CD4-positive, CD25-positive, alpha-beta regulatory T cell (primary cell): ENCODE measurements at regions not wholly inside any gene's neighbourhood (a gene's known extent, or its start where the extent isn't known, plus 50 kb on each side); places are given as distances from the start of the nearest gene placed in this dataset.

Experiments used
- ATAC-seq, 2 donors: fragments of 150-1000 bp; cut with Tn5 transposase; one replicate each; pipeline ENCODE4 v1.10.0; 2021; ENCODE audit warnings: low read depth in 2 of 2, moderate number of reproducible peaks in 2 of 2, moderate library complexity in 1 of 2
- DNase-seq, 3 donors: peaks; one replicate each; pipeline versions ENCODE4 v3.0.0 to v3.0.0-alpha.2; 2012 to 2022; ENCODE audit warnings: mixed read lengths in 1 of 3
- H3K27ac ChIP-seq: one replicate; pipeline ENCODE4 v1.7.0; 2013; ENCODE audit warnings: mild to moderate bottlenecking, low read length; ENCODE audit not compliant: insufficient read depth, poor library complexity, severe bottlenecking
- H3K27me3 ChIP-seq: one replicate; pipeline ENCODE4 v1.7.0; 2013; ENCODE audit warnings: low read length; ENCODE audit not compliant: control insufficient read depth, insufficient read depth
- H3K36me3 ChIP-seq: one replicate; pipeline ENCODE4 v1.7.0; 2013; ENCODE audit warnings: mild to moderate bottlenecking, low read length, moderate library complexity; ENCODE audit not compliant: control insufficient read depth, insufficient read depth
- H3K4me1 ChIP-seq: 2 replicates; pipeline ENCODE4 v1.7.0; 2013; ENCODE audit warnings: mild to moderate bottlenecking, low read length; ENCODE audit not compliant: insufficient read depth, control insufficient read depth, poor library complexity, severe bottlenecking
- H3K4me3 ChIP-seq: one replicate; pipeline ENCODE4 v1.7.0; 2013; ENCODE audit warnings: low read depth, mild to moderate bottlenecking, low read length, moderate library complexity
- H3K9me3 ChIP-seq, 2 experiments: 1 replicate in 1 of 2; 2 replicates in 1 of 2; pipeline ENCODE4 v1.7.0; 2013; ENCODE audit warnings: low read length in 2 of 2, mild to moderate bottlenecking in 1 of 2, moderate library complexity in 1 of 2; ENCODE audit not compliant: control insufficient read depth in 2 of 2
- H3K27ac Mint-ChIP-seq, 3 donors: one replicate each; pipeline ENCODE4 v1.8.0; 2020 to 2022; ENCODE audit warnings: mild to moderate bottlenecking in 3 of 3, mixed read lengths in 3 of 3, moderate library complexity in 2 of 3
- H3K27me3 Mint-ChIP-seq: one replicate; pipeline ENCODE4 v1.8.0; 2022; ENCODE audit warnings: mild to moderate bottlenecking, mixed read lengths
- H3K36me3 Mint-ChIP-seq: one replicate; pipeline ENCODE4 v1.8.0; 2020; ENCODE audit warnings: mixed read lengths
- H3K4me1 Mint-ChIP-seq, 4 donors: one replicate each; pipeline ENCODE4 v1.8.0; 2020 to 2022; ENCODE audit warnings: mixed read lengths in 4 of 4, mild to moderate bottlenecking in 1 of 4
- H3K4me3 Mint-ChIP-seq, 4 donors: one replicate each; pipeline ENCODE4 v1.8.0; 2020 to 2022; ENCODE audit warnings: mild to moderate bottlenecking in 4 of 4, mixed read lengths in 4 of 4, moderate library complexity in 3 of 4
- H3K9me3 Mint-ChIP-seq, 7 donors: one replicate each; pipeline ENCODE4 v1.8.0; 2020 to 2022; ENCODE audit warnings: mixed read lengths in 7 of 7, mild to moderate bottlenecking in 3 of 7, moderate library complexity in 2 of 7

- peaks cover 21 to 24% of the 10 kb centered on the region in 2 experiments for H3K9me3 ChIP-seq
- H3K4me1 ChIP-seq, result no peaks in the 10 kb centered on the region
- Mint-ChIP-seq H3K27ac (no peak overlapping the region), H3K4me3 (no peak overlapping the region), H3K9me3 (peaks cover 4 to 26% (median 14%) of the 10 kb centered on the region in 7 donors), H3K36me3 (no peaks in the 10 kb centered on the region), H3K27me3 (peaks cover 9% of the 10 kb centered on the region), H3K4me1 (no peaks in the 10 kb centered on the region)
- no peak for ATAC-seq
- H3K4me3 ChIP-seq, result no peak overlapping the region
- DNase-seq, result no peak
- no peaks in the 10 kb centered on the region for H3K36me3 ChIP-seq
- no peak overlapping the region for H3K27ac ChIP-seq
- no peaks in the 10 kb centered on the region for H3K27me3 ChIP-seq
These were observed 80.9 kb downstream of the BARX1 start for GRCh38 chr9:93874242-93874641.

- Mint-ChIP-seq H3K27ac (peak overlapping the region in 1 of 3 donors; percentile 7), H3K27me3 (peaks cover 4% of the 10 kb centered on the region), H3K9me3 (peaks cover 4 to 25% (median 17%) of the 10 kb centered on the region in 7 donors), H3K4me1 (no peaks in the 10 kb centered on the region), H3K36me3 (no peaks in the 10 kb centered on the region), H3K4me3 (no peak overlapping the region)
- no peaks in the 10 kb centered on the region for H3K27me3 ChIP-seq
- H3K9me3 ChIP-seq, result peaks cover 20 to 24% of the 10 kb centered on the region in 2 experiments
- ATAC-seq, result no peak
- no peaks in the 10 kb centered on the region for H3K36me3 ChIP-seq
- H3K27ac ChIP-seq, result no peak overlapping the region
- no peaks in the 10 kb centered on the region for H3K4me1 ChIP-seq
- DNase-seq, result no peak
- no peak overlapping the region for H3K4me3 ChIP-seq
These were observed 83.9 kb downstream of the BARX1 start for GRCh38 chr9:93871286-93871685.

GRCh38 chr9:93869863-93870262 lies 85.3 kb downstream of the BARX1 start:
- Mint-ChIP-seq H3K36me3 (no peaks in the 10 kb centered on the region), H3K4me1 (no peaks in the 10 kb centered on the region), H3K27ac (no peak overlapping the region), H3K9me3 (peaks cover 1 to 16% (median 15%) of the 10 kb centered on the region in 7 donors), H3K4me3 (no peak overlapping the region), H3K27me3 (peaks cover 4% of the 10 kb centered on the region)
- Histone ChIP-seq H3K27ac (no peak overlapping the region), H3K9me3 (peaks cover 9 to 16% of the 10 kb centered on the region in 2 experiments), H3K4me1 (no peaks in the 10 kb centered on the region), H3K4me3 (no peak overlapping the region), H3K27me3 (no peaks in the 10 kb centered on the region), H3K36me3 (no peaks in the 10 kb centered on the region)
- ATAC-seq, result no peak
- DNase-seq, result no peak

GRCh38 chr9:93869088-93869487 lies 86.1 kb downstream of the BARX1 start:
- Histone ChIP-seq H3K9me3 (peaks cover 2 to 8% of the 10 kb centered on the region in 2 experiments), H3K27me3 (no peaks in the 10 kb centered on the region), H3K36me3 (no peaks in the 10 kb centered on the region), H3K4me1 (no peaks in the 10 kb centered on the region), H3K27ac (no peak overlapping the region), H3K4me3 (no peak overlapping the region)
- peak overlapping the region in 1 of 3 donors; percentile 74 for H3K27ac Mint-ChIP-seq
- ATAC-seq, result no peak
- peaks cover 1 to 16% (median 11%) of the 10 kb centered on the region in 7 donors for H3K9me3 Mint-ChIP-seq
- peaks cover 10% of the 10 kb centered on the region for H3K27me3 Mint-ChIP-seq
- no peak overlapping the region for H3K4me3 Mint-ChIP-seq
- DNase-seq, result no peak
- H3K36me3 Mint-ChIP-seq, result no peaks in the 10 kb centered on the region
- H3K4me1 Mint-ChIP-seq, result no peaks in the 10 kb centered on the region

- H3K36me3 ChIP-seq, result no peaks in the 10 kb centered on the region
- H3K4me1 ChIP-seq, result no peaks in the 10 kb centered on the region
- H3K27ac ChIP-seq, result no peak overlapping the region
- H3K9me3 ChIP-seq, result no peaks in the 10 kb centered on the region
- Mint-ChIP-seq H3K36me3 (no peaks in the 10 kb centered on the region), H3K4me3 (no peak overlapping the region), H3K9me3 (peaks cover 0 to 6% (median 0%) of the 10 kb centered on the region in 7 donors), H3K4me1 (peaks cover 0 to under 1% (median 0%) of the 10 kb centered on the region in 4 donors), H3K27ac (no peak overlapping the region), H3K27me3 (peaks cover 11% of the 10 kb centered on the region)
- no peaks in the 10 kb centered on the region for H3K27me3 ChIP-seq
- no peak overlapping the region for H3K4me3 ChIP-seq
- no peak for ATAC-seq
- no peak for DNase-seq
These were observed 89.4 kb downstream of the BARX1 start for GRCh38 chr9:93865716-93866115.

- no peaks in the 10 kb centered on the region for H3K36me3 Mint-ChIP-seq
- Histone ChIP-seq H3K4me1 (no peaks in the 10 kb centered on the region), H3K27ac (no peak overlapping the region), H3K27me3 (no peaks in the 10 kb centered on the region), H3K36me3 (no peaks in the 10 kb centered on the region), H3K9me3 (no peaks in the 10 kb centered on the region), H3K4me3 (no peak overlapping the region)
- H3K27ac Mint-ChIP-seq, result no peak overlapping the region
- no peak for ATAC-seq
- H3K4me3 Mint-ChIP-seq, result no peak overlapping the region
- H3K9me3 Mint-ChIP-seq, result peaks cover 0 to 6% (median 0%) of the 10 kb centered on the region in 7 donors
- peaks cover 14% of the 10 kb centered on the region for H3K27me3 Mint-ChIP-seq
- H3K4me1 Mint-ChIP-seq, result peaks cover 0 to 4% (median 0%) of the 10 kb centered on the region in 4 donors
- DNase-seq, result no peak
These were observed 89.9 kb downstream of the BARX1 start for GRCh38 chr9:93865245-93865644.

DNA sequence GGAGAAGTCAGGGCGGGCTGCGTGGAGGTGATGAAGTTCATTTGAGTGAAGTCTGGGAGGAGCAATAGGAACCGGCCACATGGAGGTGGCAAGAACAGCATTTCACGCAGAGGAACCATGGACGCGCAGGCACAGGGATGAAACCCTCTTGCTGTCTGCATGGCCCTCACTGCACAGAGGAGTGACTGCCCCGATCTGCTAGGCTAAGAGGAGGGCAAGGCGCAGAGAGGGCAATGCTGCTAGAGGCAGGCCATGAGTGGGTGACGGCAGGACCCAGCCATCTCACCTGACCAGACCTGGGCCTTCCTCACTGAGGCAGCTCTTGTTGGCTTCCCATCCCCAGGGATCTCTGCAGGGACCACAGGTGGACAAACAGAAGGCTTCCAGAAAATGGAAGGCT lies 90.3 kb downstream of the BARX1 start:
- Mint-ChIP-seq H3K4me1 (peaks cover 0 to 5% (median 0%) of the 10 kb centered on the region in 4 donors), H3K27me3 (peaks cover 18% of the 10 kb centered on the region), H3K4me3 (no peak overlapping the region), H3K36me3 (no peaks in the 10 kb centered on the region), H3K27ac (no peak overlapping the region), H3K9me3 (peaks cover 0 to 6% (median 0%) of the 10 kb centered on the region in 7 donors)
- H3K4me1 ChIP-seq, result no peaks in the 10 kb centered on the region
- no peaks in the 10 kb centered on the region for H3K36me3 ChIP-seq
- no peaks in the 10 kb centered on the region for H3K27me3 ChIP-seq
- H3K9me3 ChIP-seq, result no peaks in the 10 kb centered on the region
- ATAC-seq (no peak), DNase-seq (no peak)
- no peak overlapping the region for H3K4me3 ChIP-seq
- H3K27ac ChIP-seq, result no peak overlapping the region

DNA sequence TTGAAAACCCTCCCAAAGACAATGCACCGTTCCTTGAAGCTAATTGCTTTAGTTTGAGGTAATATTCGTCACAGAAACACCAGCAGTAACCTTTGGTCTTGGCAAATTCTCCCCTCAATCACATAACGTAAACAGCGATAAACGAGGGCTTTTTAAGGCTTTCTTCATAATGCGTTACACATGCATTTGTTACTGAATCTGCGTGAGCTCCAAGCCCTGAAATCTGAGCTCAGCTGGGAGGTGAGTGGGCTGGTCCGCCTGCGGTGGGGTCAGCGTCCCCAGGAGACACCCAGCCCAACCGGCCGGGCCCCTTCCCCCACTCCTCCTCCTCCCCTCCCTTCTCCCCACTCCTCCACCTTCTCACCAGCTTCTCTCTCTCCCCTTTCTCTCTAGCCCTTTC lies 91.1 kb downstream of the BARX1 start:
- no peak overlapping the region for H3K4me3 Mint-ChIP-seq
- Histone ChIP-seq H3K27me3 (no peaks in the 10 kb centered on the region), H3K4me1 (no peaks in the 10 kb centered on the region), H3K4me3 (no peak overlapping the region), H3K27ac (no peak overlapping the region), H3K9me3 (no peaks in the 10 kb centered on the region), H3K36me3 (no peaks in the 10 kb centered on the region)
- H3K4me1 Mint-ChIP-seq, result peaks cover 0 to 5% (median 0%) of the 10 kb centered on the region in 4 donors
- ATAC-seq (no peak), DNase-seq (no peak)
- H3K9me3 Mint-ChIP-seq, result peaks cover 0 to 4% (median 0%) of the 10 kb centered on the region in 7 donors
- no peak overlapping the region for H3K27ac Mint-ChIP-seq
- no peaks in the 10 kb centered on the region for H3K36me3 Mint-ChIP-seq
- peaks cover 19% of the 10 kb centered on the region for H3K27me3 Mint-ChIP-seq
